SK-N-MC (cell line): ENCODE measurements at regions not wholly inside any gene's neighbourhood (a gene's known extent, or its start where the extent isn't known, plus 50 kb on each side); places are given as distances from the start of the nearest gene placed in this dataset.

Experiments used
- EZH2 ChIP-seq: fragments of 200-600 bp; sonication (generic); IDR thresholded peaks from one replicate; pipeline ENCODE4 v1.6.1; 2017; ENCODE audit warnings: antibody characterized with exemption
- POLR2AphosphoS5 ChIP-seq: IDR thresholded peaks from 2 replicates; pipeline ENCODE4 v1.6.1; 2012; ENCODE audit warnings: mild to moderate bottlenecking, low read depth, low read length, borderline replicate concordance

GRCh38 chr15:46556559-46557379 is 921.9 kb downstream of the SQOR start:
- TF ChIP-seq EZH2: no peak
- no peak for TF ChIP-seq POLR2AphosphoS5
